ENCODE measurements at regions not wholly inside any gene's neighbourhood (a gene's known extent, or its start where the extent isn't known, plus 50 kb on each side); places are given as distances from the start of the nearest gene placed in this dataset.

DNA sequence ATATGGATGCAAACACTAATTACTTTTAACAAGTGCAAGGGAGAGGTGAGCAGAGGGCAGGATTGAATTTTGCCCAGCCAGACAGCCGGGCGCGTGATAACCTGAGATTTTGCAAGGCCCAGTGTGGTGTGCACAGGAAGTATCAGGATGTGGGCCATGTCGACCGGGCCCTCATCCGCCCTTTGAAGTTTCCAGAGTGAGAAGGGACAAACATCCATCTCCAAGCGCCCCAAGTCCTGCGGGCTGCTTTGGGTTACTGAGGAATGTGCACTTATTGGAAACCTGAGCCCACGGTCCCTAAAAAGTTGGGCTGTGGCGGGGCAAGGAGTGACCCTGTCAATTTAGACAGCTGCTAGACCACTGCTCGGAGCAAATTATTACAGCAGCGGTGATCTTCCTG is 272.2 kb upstream of the IRX2 start:
- TF ChIP-seq POLR2A (IDR thresholded peaks at IDR 0.05) (no peak), POLR2AphosphoS5 (IDR thresholded peaks at IDR 0.05) (no peak), EP300 (IDR thresholded peaks at IDR 0.05) (no peak)
- TF ChIP-seq, protein P1, sequence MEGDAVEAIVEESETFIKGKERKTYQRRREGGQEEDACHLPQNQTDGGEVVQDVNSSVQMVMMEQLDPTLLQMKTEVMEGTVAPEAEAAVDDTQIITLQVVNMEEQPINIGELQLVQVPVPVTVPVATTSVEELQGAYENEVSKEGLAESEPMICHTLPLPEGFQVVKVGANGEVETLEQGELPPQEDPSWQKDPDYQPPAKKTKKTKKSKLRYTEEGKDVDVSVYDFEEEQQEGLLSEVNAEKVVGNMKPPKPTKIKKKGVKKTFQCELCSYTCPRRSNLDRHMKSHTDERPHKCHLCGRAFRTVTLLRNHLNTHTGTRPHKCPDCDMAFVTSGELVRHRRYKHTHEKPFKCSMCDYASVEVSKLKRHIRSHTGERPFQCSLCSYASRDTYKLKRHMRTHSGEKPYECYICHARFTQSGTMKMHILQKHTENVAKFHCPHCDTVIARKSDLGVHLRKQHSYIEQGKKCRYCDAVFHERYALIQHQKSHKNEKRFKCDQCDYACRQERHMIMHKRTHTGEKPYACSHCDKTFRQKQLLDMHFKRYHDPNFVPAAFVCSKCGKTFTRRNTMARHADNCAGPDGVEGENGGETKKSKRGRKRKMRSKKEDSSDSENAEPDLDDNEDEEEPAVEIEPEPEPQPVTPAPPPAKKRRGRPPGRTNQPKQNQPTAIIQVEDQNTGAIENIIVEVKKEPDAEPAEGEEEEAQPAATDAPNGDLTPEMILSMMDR (IDR thresholded peaks at IDR 0.05), result no peak
